NCI-H510A treated with DMSO at 0.1 percent for 48 hours (cell line): ENCODE measurements at regions not wholly inside any gene's neighbourhood (a gene's known extent, or its start where the extent isn't known, plus 50 kb on each side); places are given as distances from the start of the nearest gene placed in this dataset.

ENCODE experiments used
- DNase-seq: peaks from one replicate; lab custom pipeline; 2025; lab: John Stamatoyannopoulos, UW

- no peak for DNase-seq
These were observed 51.4 kb upstream of the MSX1 start for GRCh38 chr4:4808086-4808485.

DNA sequence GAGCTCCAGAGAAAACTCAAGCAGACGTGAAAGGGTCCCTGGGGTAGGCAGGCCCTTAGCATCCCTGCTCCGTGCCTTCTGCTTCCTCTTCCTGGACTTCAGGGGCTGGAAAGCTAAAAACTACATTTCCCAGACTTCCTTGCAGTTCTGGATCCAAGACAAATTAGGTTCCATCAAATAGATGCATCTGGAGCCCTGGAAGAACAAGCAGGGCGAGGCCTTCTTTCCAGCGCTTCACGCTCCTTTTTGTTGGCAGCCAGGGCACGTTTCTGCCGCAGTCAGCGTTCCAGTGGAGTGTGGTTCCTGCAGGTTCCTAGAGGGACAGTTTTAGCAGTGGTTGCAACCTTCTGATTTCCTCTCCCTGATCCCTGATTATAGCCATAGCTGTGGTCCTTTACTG lies 53.6 kb upstream of the MSX1 start:
- DNase-seq: no peak

GRCh38 chr4:4803912-4804296 lies 55.6 kb upstream of the MSX1 start:
- no peak for DNase-seq

GRCh38 chr4:4803216-4803911 lies 56.1 kb upstream of the MSX1 start:
- no peak for DNase-seq

GRCh38 chr4:4800646-4801408 lies 58.6 kb upstream of the MSX1 start:
- no peak for DNase-seq

GRCh38 chr4:4794421-4794820 lies 65.0 kb upstream of the MSX1 start:
- DNase-seq: no peak

- DNase-seq: no peak
These were observed 67.0 kb upstream of the MSX1 start for GRCh38 chr4:4792466-4792865.

- no peak for DNase-seq
These were observed 68.0 kb upstream of the MSX1 start for GRCh38 chr4:4791299-4792111.

GRCh38 chr4:4789462-4789861 lies 70.0 kb upstream of the MSX1 start:
- no peak for DNase-seq

DNA sequence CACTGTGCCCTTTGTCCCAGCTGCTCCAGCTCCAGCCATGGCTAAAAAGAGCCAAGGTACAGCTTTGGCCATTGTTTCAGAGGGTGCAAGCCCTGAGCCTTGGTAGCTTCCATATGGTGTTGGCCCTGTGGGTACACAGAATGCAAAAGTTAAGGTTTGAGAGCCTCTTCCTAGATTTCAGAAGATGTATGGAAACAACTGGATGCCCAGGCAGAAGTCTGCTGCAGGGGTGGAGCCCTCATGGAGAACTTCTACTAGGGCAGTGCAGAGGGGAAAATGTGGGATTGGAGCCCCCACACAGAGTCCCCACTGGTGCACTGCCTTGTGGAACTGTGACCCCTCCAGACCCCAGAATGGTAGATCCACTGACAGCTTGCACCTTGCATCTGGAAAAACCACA lies 70.9 kb upstream of the MSX1 start:
- no peak for DNase-seq

GRCh38 chr4:4787421-4787820 lies 72.0 kb upstream of the MSX1 start:
- DNase-seq: no peak

GRCh38 chr4:4784379-4784778 lies 75.1 kb upstream of the MSX1 start:
- no peak for DNase-seq

- DNase-seq: no peak
These were observed 75.6 kb upstream of the MSX1 start for GRCh38 chr4:4783847-4784246.

- DNase-seq: no peak
These were observed 76.5 kb upstream of the MSX1 start for GRCh38 chr4:4782969-4783368.

DNA sequence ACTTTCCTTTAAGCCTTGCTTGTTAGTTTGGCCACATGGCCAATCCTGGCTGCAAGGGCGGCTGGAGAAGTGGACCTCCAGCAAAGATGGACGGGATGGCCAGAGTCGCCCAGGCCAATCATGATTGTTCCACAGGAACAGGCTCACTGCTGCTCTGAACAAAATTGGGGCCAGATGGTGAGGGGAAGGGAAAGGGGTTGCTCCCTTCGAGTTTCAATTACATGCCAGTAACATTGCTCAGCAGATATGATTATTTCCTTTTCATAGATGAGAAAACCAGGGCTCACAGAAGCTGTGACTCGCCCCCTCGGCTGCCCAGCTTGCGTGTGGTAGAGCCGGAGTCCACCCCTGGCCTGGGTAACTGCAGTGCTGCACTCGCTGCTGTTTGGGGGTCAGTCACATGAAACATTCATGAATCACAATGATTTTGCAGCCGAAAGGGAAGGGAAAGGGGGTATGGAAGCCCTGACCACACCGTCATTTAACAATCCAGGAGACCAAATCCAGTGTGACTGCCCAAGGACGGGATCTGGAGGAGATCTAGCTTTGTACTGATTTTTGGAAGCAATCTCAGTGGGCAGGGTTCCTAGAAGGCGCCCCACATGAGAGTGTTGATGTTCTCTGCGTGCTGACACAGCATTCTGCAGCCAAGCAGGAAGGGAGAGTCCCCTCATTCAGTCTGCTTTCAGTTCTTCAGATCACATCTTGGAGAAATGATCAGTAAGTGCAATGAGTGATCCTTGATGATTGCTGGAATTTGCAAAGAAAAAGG lies 77.3 kb upstream of the MSX1 start:
- DNase-seq: no peak

GRCh38 chr4:4780729-4781244 lies 78.7 kb upstream of the MSX1 start:
- DNase-seq: no peak

- no peak for DNase-seq
These were observed 80.0 kb upstream of the MSX1 start for GRCh38 chr4:4779486-4779885.

DNA sequence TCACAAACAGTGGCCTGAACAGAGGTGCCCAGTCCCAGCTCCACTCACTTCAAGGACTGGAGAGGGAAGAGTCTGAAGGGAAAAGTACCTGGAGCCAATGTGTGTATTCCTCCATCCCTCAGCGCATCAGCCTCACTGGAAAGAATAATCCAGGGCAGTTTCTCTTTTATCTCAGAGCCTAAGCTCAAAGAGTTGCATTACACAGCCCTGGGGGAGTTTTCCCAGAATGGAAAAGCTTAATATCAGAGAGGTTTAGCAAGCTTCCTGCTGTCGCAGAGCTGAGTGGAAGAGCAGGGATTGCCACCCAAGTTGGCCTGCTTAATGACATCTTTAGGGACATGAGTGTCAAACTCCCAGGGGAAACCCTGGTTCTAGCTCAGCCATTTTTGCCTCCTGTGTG lies 80.4 kb upstream of the MSX1 start:
- no peak for DNase-seq

DNA sequence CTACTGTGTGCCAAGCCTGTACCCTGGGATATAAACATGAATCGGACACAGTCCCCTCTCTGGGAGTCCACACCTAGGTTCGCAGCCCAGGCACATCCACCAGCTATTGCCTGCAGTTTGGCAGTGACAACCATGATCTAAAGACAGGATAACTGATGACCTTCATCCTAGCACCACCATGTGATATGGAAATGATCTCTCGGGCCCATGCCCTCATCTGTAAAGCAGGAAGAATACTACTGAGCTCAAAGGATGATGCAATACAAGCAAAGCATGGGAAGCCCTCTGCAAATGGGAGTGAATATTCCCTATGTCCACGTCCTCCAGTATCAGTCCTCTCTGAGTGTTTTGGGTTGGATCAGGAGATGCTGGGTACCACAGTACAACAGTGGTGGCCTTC lies 80.9 kb upstream of the MSX1 start:
- no peak for DNase-seq

GRCh38 chr4:4776934-4777333 lies 82.5 kb upstream of the MSX1 start:
- no peak for DNase-seq

- DNase-seq: no peak
These were observed 83.1 kb upstream of the MSX1 start for GRCh38 chr4:4776335-4776734.

DNA sequence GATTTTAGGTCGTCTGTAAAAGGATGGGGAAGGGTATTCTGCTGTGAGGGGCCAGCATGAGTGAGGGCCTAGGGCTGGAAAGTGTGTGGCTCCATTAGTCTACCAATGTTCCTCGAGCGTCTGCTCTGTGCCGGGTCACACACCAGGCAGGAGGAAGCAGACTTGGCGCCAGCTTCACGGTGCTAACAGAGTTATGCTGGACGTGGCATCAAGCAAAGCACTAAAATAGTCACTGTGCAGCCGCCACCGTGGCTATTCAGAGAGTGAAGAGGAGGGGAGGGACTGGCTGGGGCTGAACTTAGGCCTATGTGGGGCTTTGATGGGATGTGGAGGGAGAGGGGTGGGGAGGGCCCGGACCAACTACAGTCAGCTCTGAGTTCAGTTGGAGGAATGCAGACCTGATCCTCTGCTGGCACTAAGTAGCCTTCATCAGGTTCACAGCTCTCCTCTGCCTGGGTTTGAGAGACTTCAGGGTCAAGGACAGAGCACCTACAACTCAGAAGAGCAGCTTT lies 83.9 kb upstream of the MSX1 start:
- DNase-seq: no peak
